ENCODE measurements at regions not wholly inside any gene's neighbourhood (a gene's known extent, or its start where the extent isn't known, plus 50 kb on each side); places are given as distances from the start of the nearest gene placed in this dataset.
"Not testable (repeated sequence)": the region's sequence is repeated elsewhere in the genome, so short reads cannot be mapped to it uniquely, and the experiment has no call there.

DNA sequence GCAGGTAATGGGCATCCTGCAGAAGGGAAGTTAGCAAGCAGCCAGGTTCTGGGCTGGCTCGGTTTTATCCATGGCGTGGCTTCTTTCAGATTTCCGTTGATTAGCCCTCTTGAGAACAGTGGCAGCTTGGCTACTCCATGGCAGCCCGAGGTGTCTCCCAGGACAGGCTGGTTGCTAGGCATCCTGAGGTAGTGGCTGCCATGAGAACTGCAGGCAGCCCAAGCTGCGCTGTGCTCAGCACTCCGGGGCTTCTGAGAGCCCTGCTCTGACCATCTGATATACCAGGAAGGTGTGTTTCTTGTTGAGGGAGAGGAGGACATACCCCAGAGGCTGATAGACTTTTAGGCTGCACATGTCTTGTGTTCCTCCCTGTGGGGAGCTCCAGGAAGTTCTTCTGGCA lies 253.4 kb upstream of the CASK start:
- no peak for DNase-seq
- no peak overlapping the region for H3K4me3 Mint-ChIP-seq
- no peak overlapping the region for H3K27ac ChIP-seq (ENCODE audit: low read depth in 1 of 2, low read length in 2 of 2)
- ATAC-seq (ENCODE audit: poor library complexity) = no peak
- H3K36me3 ChIP-seq (ENCODE audit: insufficient read depth, low read length) = no peaks in the 10 kb centered on the region
- H3K4me1 ChIP-seq (ENCODE audit: insufficient read depth, low read length) = no peaks in the 10 kb centered on the region
- no peaks in the 10 kb centered on the region for H3K36me3 Mint-ChIP-seq (ENCODE audit: low read depth)
- ChIA-PET CTCF (no interaction called here), POLR2A (no interaction called here)
- H3K27me3 Mint-ChIP-seq = no peaks in the 10 kb centered on the region
- intact Hi-C loops (cut with DNase I, micrococcal nuclease) = no loop called here
- H3K9me3 ChIP-seq (ENCODE audit: control insufficient read depth in 1 of 2, insufficient read depth in 1 of 2, low read length in 2 of 2) = no peaks in the 10 kb centered on the region
- no peaks in the 10 kb centered on the region for H3K27me3 ChIP-seq (ENCODE audit: control insufficient read depth in 1 of 2, insufficient read depth in 2 of 2, low read length in 2 of 2)
- no peaks in the 10 kb centered on the region for H3K4me1 Mint-ChIP-seq (ENCODE audit: low read depth)
- no peak overlapping the region for H3K27ac Mint-ChIP-seq
- TF ChIP-seq, protein P1, sequence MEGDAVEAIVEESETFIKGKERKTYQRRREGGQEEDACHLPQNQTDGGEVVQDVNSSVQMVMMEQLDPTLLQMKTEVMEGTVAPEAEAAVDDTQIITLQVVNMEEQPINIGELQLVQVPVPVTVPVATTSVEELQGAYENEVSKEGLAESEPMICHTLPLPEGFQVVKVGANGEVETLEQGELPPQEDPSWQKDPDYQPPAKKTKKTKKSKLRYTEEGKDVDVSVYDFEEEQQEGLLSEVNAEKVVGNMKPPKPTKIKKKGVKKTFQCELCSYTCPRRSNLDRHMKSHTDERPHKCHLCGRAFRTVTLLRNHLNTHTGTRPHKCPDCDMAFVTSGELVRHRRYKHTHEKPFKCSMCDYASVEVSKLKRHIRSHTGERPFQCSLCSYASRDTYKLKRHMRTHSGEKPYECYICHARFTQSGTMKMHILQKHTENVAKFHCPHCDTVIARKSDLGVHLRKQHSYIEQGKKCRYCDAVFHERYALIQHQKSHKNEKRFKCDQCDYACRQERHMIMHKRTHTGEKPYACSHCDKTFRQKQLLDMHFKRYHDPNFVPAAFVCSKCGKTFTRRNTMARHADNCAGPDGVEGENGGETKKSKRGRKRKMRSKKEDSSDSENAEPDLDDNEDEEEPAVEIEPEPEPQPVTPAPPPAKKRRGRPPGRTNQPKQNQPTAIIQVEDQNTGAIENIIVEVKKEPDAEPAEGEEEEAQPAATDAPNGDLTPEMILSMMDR (IDR thresholded peaks at IDR 0.05) = no peak
- H3K4me3 ChIP-seq (ENCODE audit: low read length) = no peak overlapping the region
- no peaks in the 10 kb centered on the region for H3K9me3 Mint-ChIP-seq

GRCh38 chrX:42175843-42176242 lies 252.5 kb upstream of the CASK start:
- TF ChIP-seq, protein P1 (IDR thresholded peaks at IDR 0.05) = no peak
- H3K4me3 ChIP-seq (ENCODE audit: low read length) = no peak overlapping the region
- Mint-ChIP-seq H3K36me3 (ENCODE audit: low read depth) (no peaks in the 10 kb centered on the region), H3K9me3 (no peaks in the 10 kb centered on the region), H3K4me3 (no peak overlapping the region), H3K27ac (no peak overlapping the region), H3K27me3 (no peaks in the 10 kb centered on the region), H3K4me1 (ENCODE audit: low read depth) (no peaks in the 10 kb centered on the region)
- no peak overlapping the region for H3K27ac ChIP-seq (ENCODE audit: low read depth in 1 of 2, low read length in 2 of 2)
- no peaks in the 10 kb centered on the region for H3K9me3 ChIP-seq (ENCODE audit: control insufficient read depth in 1 of 2, insufficient read depth in 1 of 2, low read length in 2 of 2)
- no peaks in the 10 kb centered on the region for H3K36me3 ChIP-seq (ENCODE audit: insufficient read depth, low read length)
- ChIA-PET POLR2A (no interaction called here), CTCF (no interaction called here)
- no peaks in the 10 kb centered on the region for H3K27me3 ChIP-seq (ENCODE audit: control insufficient read depth in 1 of 2, insufficient read depth in 2 of 2, low read length in 2 of 2)
- intact Hi-C loops (cut with DNase I, micrococcal nuclease) = no loop called here
- ATAC-seq (ENCODE audit: poor library complexity) (no peak), DNase-seq (no peak)
- H3K4me1 ChIP-seq (ENCODE audit: insufficient read depth, low read length) = no peaks in the 10 kb centered on the region

- CTCF ChIA-PET; H3K27me3 Mint-ChIP-seq; H3K27me3 ChIP-seq (ENCODE audit: control insufficient read depth in 1 of 2, insufficient read depth in 2 of 2, low read length in 2 of 2); H3K9me3 Mint-ChIP-seq; H3K27ac Mint-ChIP-seq; intact Hi-C loops (cut with DNase I, micrococcal nuclease); H3K4me3 ChIP-seq (ENCODE audit: low read length); H3K36me3 Mint-ChIP-seq (ENCODE audit: low read depth); H3K4me1 ChIP-seq (ENCODE audit: insufficient read depth, low read length); H3K9me3 ChIP-seq (ENCODE audit: control insufficient read depth in 1 of 2, insufficient read depth in 1 of 2, low read length in 2 of 2); H3K36me3 ChIP-seq (ENCODE audit: insufficient read depth, low read length); ATAC-seq (ENCODE audit: poor library complexity); H3K27ac ChIP-seq (ENCODE audit: low read depth in 1 of 2, low read length in 2 of 2); H3K4me3 Mint-ChIP-seq; POLR2A ChIA-PET: not testable (repeated sequence)
- peak in 3 of 14 experiments; percentile 2 to 28 (median 11) for DNase-seq
- H3K4me1 Mint-ChIP-seq (ENCODE audit: low read depth) = peaks cover 14% of the 10 kb centered on the region
Measured at GRCh38 chrX:42157923-42158322, 234.6 kb upstream of the CASK start.

GRCh38 chrX:42151808-42152207 lies 228.5 kb upstream of the CASK start:
- intact Hi-C loops (cut with DNase I, micrococcal nuclease) = no loop called here
- H3K4me3 ChIP-seq (ENCODE audit: low read length) = no peak overlapping the region
- H3K4me1 Mint-ChIP-seq (ENCODE audit: low read depth) = peaks cover 9% of the 10 kb centered on the region
- peaks cover 2% of the 10 kb centered on the region for H3K4me1 ChIP-seq (ENCODE audit: insufficient read depth, low read length)
- ATAC-seq (ENCODE audit: poor library complexity) = no peak
- ChIA-PET POLR2A (no interaction called here), CTCF (no interaction called here)
- H3K9me3 Mint-ChIP-seq = no peaks in the 10 kb centered on the region
- no peak overlapping the region for H3K27ac ChIP-seq (ENCODE audit: low read depth in 1 of 2, low read length in 2 of 2)
- H3K27me3 ChIP-seq (ENCODE audit: control insufficient read depth in 1 of 2, insufficient read depth in 2 of 2, low read length in 2 of 2) = no peaks in the 10 kb centered on the region
- H3K27ac Mint-ChIP-seq = no peak overlapping the region
- peak in 1 of 14 experiments; percentile 16 for DNase-seq
- no peaks in the 10 kb centered on the region for H3K36me3 Mint-ChIP-seq (ENCODE audit: low read depth)
- TF ChIP-seq, protein P1 (IDR thresholded peaks at IDR 0.05) = no peak
- H3K9me3 ChIP-seq (ENCODE audit: control insufficient read depth in 1 of 2, insufficient read depth in 1 of 2, low read length in 2 of 2) = no peaks in the 10 kb centered on the region
- H3K36me3 ChIP-seq (ENCODE audit: insufficient read depth, low read length) = no peaks in the 10 kb centered on the region
- H3K4me3 Mint-ChIP-seq = no peak overlapping the region
- H3K27me3 Mint-ChIP-seq = no peaks in the 10 kb centered on the region

All from CD4-positive, alpha-beta T cell (primary cell).